Neural progenitor cell (in vitro differentiated cells): ENCODE measurements at regions not wholly inside any gene's neighbourhood (a gene's known extent, or its start where the extent isn't known, plus 50 kb on each side); places are given as distances from the start of the nearest gene placed in this dataset.

Experiments
- DNase-seq: peaks from one replicate; pipeline ENCODE4 v3.0.0-alpha.2; 2016; ENCODE audit warnings: low spot score
- H2AFZ ChIP-seq: fragments of 200-600 bp; sonication (generic); replicated peaks from 2 replicates; pipeline ENCODE4 v1.6.1; 2016; ENCODE audit warnings: antibody characterized with exemption
- H3F3A ChIP-seq: fragments of 200-600 bp; sonication (generic); 2 replicates; pipeline ENCODE4 v1.6.1; 2016; ENCODE audit warnings: antibody characterized with exemption, low read depth
- H3K27ac ChIP-seq: fragments of 200-600 bp; sonication (generic); 2 replicates; pipeline ENCODE4 v1.5.1; 2016; ENCODE audit warnings: mild to moderate bottlenecking
- H3K27me3 ChIP-seq: fragments of 200-600 bp; sonication (generic); 2 replicates; pipeline ENCODE4 v1.6.1; 2016; ENCODE audit warnings: mild to moderate bottlenecking, moderate library complexity
- H3K36me3 ChIP-seq: fragments of 200-600 bp; sonication (generic); 2 replicates; pipeline ENCODE4 v1.5.1; 2016
- H3K4me1 ChIP-seq: fragments of 200-600 bp; sonication (generic); 2 replicates; pipeline ENCODE4 v1.6.1; 2016; ENCODE audit warnings: mixed run types
- H3K4me2 ChIP-seq: fragments of 200-600 bp; sonication (generic); 2 replicates; pipeline ENCODE4 v1.6.1; 2016
- H3K4me3 ChIP-seq: fragments of 200-600 bp; sonication (generic); 2 replicates; pipeline ENCODE4 v1.5.1; 2016
- H3K79me2 ChIP-seq: fragments of 200-600 bp; sonication (generic); 2 replicates; pipeline ENCODE4 v1.6.1; 2016; ENCODE audit warnings: low read depth
- H3K9ac ChIP-seq: fragments of 200-600 bp; sonication (generic); 2 replicates; pipeline ENCODE4 v1.6.1; 2016
- H3K9me3 ChIP-seq: fragments of 200-600 bp; sonication (generic); 2 replicates; pipeline ENCODE4 v1.5.1; 2016; ENCODE audit warnings: low read depth
- H4K20me1 ChIP-seq: fragments of 200-600 bp; sonication (generic); 2 replicates; pipeline ENCODE4 v1.6.1; 2016; ENCODE audit warnings: low read depth
- H3K27ac Mint-ChIP-seq: 3 replicates; pipeline ENCODE4 v1.8.0; 2021; ENCODE audit warnings: mixed read lengths
- H3K27me3 Mint-ChIP-seq: 2 replicates; pipeline ENCODE4 v1.8.0; 2022; ENCODE audit warnings: low read depth, mild to moderate bottlenecking, inconsistent platforms, moderate library complexity, mixed read lengths; ENCODE audit not compliant: insufficient read depth
- H3K36me3 Mint-ChIP-seq: 3 replicates; pipeline ENCODE4 v1.8.0; 2021; ENCODE audit warnings: mixed read lengths
- H3K4me1 Mint-ChIP-seq: 3 replicates; pipeline ENCODE4 v1.8.0; 2021; ENCODE audit warnings: mixed read lengths
- H3K4me3 Mint-ChIP-seq: 3 replicates; pipeline ENCODE4 v1.8.0; 2021; ENCODE audit warnings: mild to moderate bottlenecking, moderate library complexity, mixed read lengths
- H3K9me3 Mint-ChIP-seq: 3 replicates; pipeline ENCODE4 v1.8.0; 2020; ENCODE audit warnings: mixed read lengths
- EZH2 ChIP-seq: fragments of 200-600 bp; sonication (generic); IDR thresholded peaks from 2 replicates; pipeline ENCODE4 v1.6.1; 2017; ENCODE audit warnings: antibody characterized with exemption, mild to moderate bottlenecking, moderate library complexity
- EZH2phosphoT487 ChIP-seq: fragments of 200-600 bp; sonication (generic); IDR thresholded peaks from 2 replicates; pipeline ENCODE4 v1.6.1; 2017; ENCODE audit warnings: antibody characterized with exemption
- TF ChIP-seq, protein P1 (sequence below): fragments of 200-600 bp; sonication (generic); IDR thresholded peaks from 2 replicates; pipeline ENCODE4 v1.5.1; 2017; ENCODE audit warnings: antibody characterized with exemption, mild to moderate bottlenecking

DNA sequence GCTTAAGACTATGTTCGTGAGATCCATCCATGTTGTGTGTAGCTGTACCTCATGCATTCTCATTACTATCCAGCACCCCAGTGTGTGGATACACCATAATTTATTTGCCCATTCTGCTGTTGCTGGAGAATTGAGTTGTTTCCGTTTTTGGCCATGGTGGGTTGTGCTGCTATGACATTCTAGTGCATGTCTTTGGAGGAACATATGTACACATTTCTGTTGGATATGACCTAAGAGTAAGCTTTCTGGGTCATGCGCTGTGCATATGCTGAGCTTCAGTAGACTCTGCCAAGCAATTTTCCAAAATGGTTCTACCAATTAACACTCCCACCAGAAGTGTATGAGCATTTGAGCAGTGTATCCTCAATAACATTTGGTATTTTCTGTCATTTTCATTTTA, 316.6 kb downstream of the MIAT start:
- Mint-ChIP-seq H3K27me3 (peaks cover 13% of the 10 kb centered on the region), H3K9me3 (no peaks in the 10 kb centered on the region), H3K4me3 (no peak overlapping the region), H3K4me1 (no peaks in the 10 kb centered on the region), H3K36me3 (no peaks in the 10 kb centered on the region), H3K27ac (no peak overlapping the region)
- DNase-seq: no peak
- no peaks in the 10 kb centered on the region for H3K36me3 ChIP-seq
- no peak overlapping the region for H3K4me2 ChIP-seq
- TF ChIP-seq EZH2phosphoT487 (no peak), EZH2 (no peak)
- TF ChIP-seq, protein P1, sequence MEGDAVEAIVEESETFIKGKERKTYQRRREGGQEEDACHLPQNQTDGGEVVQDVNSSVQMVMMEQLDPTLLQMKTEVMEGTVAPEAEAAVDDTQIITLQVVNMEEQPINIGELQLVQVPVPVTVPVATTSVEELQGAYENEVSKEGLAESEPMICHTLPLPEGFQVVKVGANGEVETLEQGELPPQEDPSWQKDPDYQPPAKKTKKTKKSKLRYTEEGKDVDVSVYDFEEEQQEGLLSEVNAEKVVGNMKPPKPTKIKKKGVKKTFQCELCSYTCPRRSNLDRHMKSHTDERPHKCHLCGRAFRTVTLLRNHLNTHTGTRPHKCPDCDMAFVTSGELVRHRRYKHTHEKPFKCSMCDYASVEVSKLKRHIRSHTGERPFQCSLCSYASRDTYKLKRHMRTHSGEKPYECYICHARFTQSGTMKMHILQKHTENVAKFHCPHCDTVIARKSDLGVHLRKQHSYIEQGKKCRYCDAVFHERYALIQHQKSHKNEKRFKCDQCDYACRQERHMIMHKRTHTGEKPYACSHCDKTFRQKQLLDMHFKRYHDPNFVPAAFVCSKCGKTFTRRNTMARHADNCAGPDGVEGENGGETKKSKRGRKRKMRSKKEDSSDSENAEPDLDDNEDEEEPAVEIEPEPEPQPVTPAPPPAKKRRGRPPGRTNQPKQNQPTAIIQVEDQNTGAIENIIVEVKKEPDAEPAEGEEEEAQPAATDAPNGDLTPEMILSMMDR: no peak
- no peaks in the 10 kb centered on the region for H3F3A ChIP-seq
- peaks cover 7% of the 10 kb centered on the region for H3K27me3 ChIP-seq
- peaks cover 15% of the 10 kb centered on the region for H3K4me1 ChIP-seq
- H3K4me3 ChIP-seq: no peak overlapping the region
- H3K9me3 ChIP-seq: no peaks in the 10 kb centered on the region
- H2AFZ ChIP-seq: no peak overlapping the region
- H3K27ac ChIP-seq: no peak overlapping the region
- no peak overlapping the region for H3K9ac ChIP-seq
- H4K20me1 ChIP-seq: peaks cover 3% of the 10 kb centered on the region
- no peaks in the 10 kb centered on the region for H3K79me2 ChIP-seq

DNA sequence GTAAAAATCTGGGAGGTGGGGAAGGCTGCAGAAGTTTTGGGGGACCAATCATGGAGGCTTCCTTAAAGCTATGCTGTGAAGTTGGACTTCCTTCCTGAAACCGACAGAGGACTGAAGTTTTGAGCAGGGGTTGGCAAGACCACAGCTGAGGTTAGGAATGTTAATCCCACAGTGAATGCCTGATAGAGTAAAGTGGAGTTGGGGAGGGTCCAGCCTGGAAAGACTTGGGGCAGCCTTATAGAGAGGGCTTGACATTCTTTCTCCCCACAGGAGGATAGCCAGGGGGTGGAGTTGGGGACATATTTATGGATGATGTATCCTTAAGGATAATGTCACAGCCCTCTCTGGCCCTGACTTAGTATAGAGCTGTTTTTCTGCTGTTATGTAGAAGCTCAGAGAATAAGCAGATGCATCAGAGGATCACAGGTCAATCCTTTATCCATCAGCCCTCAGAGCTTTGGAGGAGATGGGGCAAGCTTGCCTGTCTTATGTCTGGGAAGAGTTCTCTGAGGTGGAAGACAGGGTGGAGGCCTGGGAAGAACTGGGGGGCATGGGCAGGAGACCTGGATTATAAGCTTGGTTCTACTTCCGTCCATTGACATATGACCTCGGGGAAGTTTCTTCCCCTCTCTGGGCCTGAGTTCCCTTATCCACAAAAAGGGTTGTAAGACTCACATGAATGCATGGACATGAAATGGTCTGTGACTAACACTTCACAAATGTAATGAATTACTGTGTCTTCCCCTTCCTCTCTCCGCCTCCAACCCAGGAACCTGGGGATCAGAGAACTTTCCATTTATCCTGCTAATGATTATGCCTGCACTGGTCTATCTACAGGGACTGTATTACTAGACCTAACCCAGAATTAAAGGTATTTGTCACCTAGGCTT, 317.8 kb downstream of the MIAT start:
- Histone ChIP-seq H3K9ac (no peak overlapping the region), H2AFZ (no peak overlapping the region), H3K4me3 (no peak overlapping the region), H3K4me1 (peaks cover 15% of the 10 kb centered on the region), H3K27me3 (no peaks in the 10 kb centered on the region), H3F3A (no peaks in the 10 kb centered on the region), H3K79me2 (no peaks in the 10 kb centered on the region), H4K20me1 (peaks cover 3% of the 10 kb centered on the region), H3K9me3 (no peaks in the 10 kb centered on the region), H3K4me2 (peak overlapping the region; percentile 59), H3K27ac (no peak overlapping the region), H3K36me3 (no peaks in the 10 kb centered on the region)
- Mint-ChIP-seq H3K27ac (no peak overlapping the region), H3K4me3 (no peak overlapping the region), H3K9me3 (no peaks in the 10 kb centered on the region), H3K4me1 (no peaks in the 10 kb centered on the region), H3K36me3 (no peaks in the 10 kb centered on the region), H3K27me3 (peaks cover 8% of the 10 kb centered on the region)
- TF ChIP-seq, protein P1: no peak
- no peak for TF ChIP-seq EZH2phosphoT487
- TF ChIP-seq EZH2: no peak
- DNase-seq: peak; percentile 80

DNA sequence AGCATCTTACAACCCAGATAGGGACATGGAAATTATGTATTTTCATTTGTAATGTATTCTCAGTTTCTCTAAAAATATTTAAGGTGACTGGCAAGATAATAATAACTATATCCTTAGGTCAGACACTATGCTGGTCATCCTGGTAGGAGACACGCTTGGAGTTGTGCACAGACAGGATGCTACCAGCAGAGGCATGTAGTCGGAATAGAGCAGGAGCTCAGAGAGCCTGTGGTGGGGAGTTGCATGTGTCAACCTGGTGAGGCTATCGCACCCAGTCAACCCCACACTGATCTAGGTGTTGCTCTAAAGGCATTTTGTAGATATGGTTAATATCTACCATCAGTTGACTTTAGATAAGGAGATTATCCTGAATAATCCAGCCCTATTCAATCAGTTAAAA, 318.5 kb downstream of the MIAT start:
- no peak for DNase-seq
- peaks cover 7% of the 10 kb centered on the region for H3K27me3 Mint-ChIP-seq
- Histone ChIP-seq H3K4me3 (no peak overlapping the region), H2AFZ (no peak overlapping the region), H3K36me3 (no peaks in the 10 kb centered on the region), H4K20me1 (peaks cover 3% of the 10 kb centered on the region), H3K27me3 (no peaks in the 10 kb centered on the region), H3K4me1 (peaks cover 15% of the 10 kb centered on the region), H3K9me3 (no peaks in the 10 kb centered on the region), H3K79me2 (no peaks in the 10 kb centered on the region), H3F3A (no peaks in the 10 kb centered on the region), H3K4me2 (no peak overlapping the region), H3K9ac (no peak overlapping the region), H3K27ac (no peak overlapping the region)
- TF ChIP-seq, protein P1: peak; percentile 5
- TF ChIP-seq EZH2phosphoT487 (no peak), EZH2 (no peak)
- H3K4me1 Mint-ChIP-seq: peaks cover 4% of the 10 kb centered on the region
- H3K36me3 Mint-ChIP-seq: no peaks in the 10 kb centered on the region
- no peaks in the 10 kb centered on the region for H3K9me3 Mint-ChIP-seq
- no peak overlapping the region for H3K4me3 Mint-ChIP-seq
- no peak overlapping the region for H3K27ac Mint-ChIP-seq
